Upper lobe of right lung (tissue), 1 donor: ENCODE measurements at regions not wholly inside any gene's neighbourhood (a gene's known extent, or its start where the extent isn't known, plus 50 kb on each side); places are given as distances from the start of the nearest gene placed in this dataset.

Experiments used
- ATAC-seq: fragments of 200-7000 bp; cut with Tn5 transposase; one replicate; pipeline ENCODE4 v1.9.1; 2020; ENCODE audit warnings: mild to moderate bottlenecking, moderate library complexity
- DNase-seq: peaks from one replicate; pipeline ENCODE4 v3.0.0-alpha.2; 2020
- H3K27ac ChIP-seq: fragments of 200-600 bp; one replicate; pipeline ENCODE4 v1.8.0; 2022
- H3K27me3 ChIP-seq: fragments of 200-600 bp; one replicate; pipeline ENCODE4 v1.8.0; 2022; ENCODE audit warnings: mild to moderate bottlenecking
- H3K36me3 ChIP-seq: fragments of 200-600 bp; one replicate; pipeline ENCODE4 v1.8.0; 2022
- H3K4me1 ChIP-seq: fragments of 200-600 bp; one replicate; pipeline ENCODE4 v1.8.0; 2022
- H3K4me3 ChIP-seq: fragments of 200-600 bp; one replicate; pipeline ENCODE4 v1.8.0; 2022; ENCODE audit warnings: mild to moderate bottlenecking
- H3K9me3 ChIP-seq: fragments of 200-600 bp; one replicate; pipeline ENCODE4 v1.8.0; 2022
- CTCF ChIP-seq: fragments of 200-600 bp; IDR thresholded peaks from one replicate; pipeline ENCODE4 v1.8.0; 2022; ENCODE audit warnings: antibody characterized with exemption
- intact Hi-C: fragments of 100-400 bp; cut with DNase I; formaldehyde crosslinking; loops from one replicate; pipeline ENCODE4 v1.11.0; 2022
- donor health status: DM: no; HTN: yes; CAD: no; lungs with severe emphysema.

- no peak overlapping the region for H3K27ac ChIP-seq
- H3K4me1 ChIP-seq = no peaks in the 10 kb centered on the region
- intact Hi-C loops = no loop called here
- no peak for TF ChIP-seq CTCF
- no peaks in the 10 kb centered on the region for H3K9me3 ChIP-seq
- H3K4me3 ChIP-seq = no peak overlapping the region
- no peaks in the 10 kb centered on the region for H3K27me3 ChIP-seq
- DNase-seq (no peak), ATAC-seq (peak; percentile 68)
- H3K36me3 ChIP-seq = no peaks in the 10 kb centered on the region
These were observed 185.2 kb upstream of the PITRM1 start for GRCh38 chr10:3357737-3358136.

GRCh38 chr10:3355536-3355935, 183.0 kb upstream of the PITRM1 start:
- no peak for TF ChIP-seq CTCF
- DNase-seq (no peak), ATAC-seq (no peak)
- Histone ChIP-seq H3K9me3 (no peaks in the 10 kb centered on the region), H3K4me1 (peaks cover 3% of the 10 kb centered on the region), H3K36me3 (no peaks in the 10 kb centered on the region), H3K27me3 (no peaks in the 10 kb centered on the region), H3K4me3 (no peak overlapping the region), H3K27ac (no peak overlapping the region)
- intact Hi-C loops = no loop called here

- Histone ChIP-seq H3K9me3 (no peaks in the 10 kb centered on the region), H3K27ac (no peak overlapping the region), H3K4me3 (no peak overlapping the region), H3K27me3 (no peaks in the 10 kb centered on the region), H3K36me3 (no peaks in the 10 kb centered on the region), H3K4me1 (peaks cover 4% of the 10 kb centered on the region)
- TF ChIP-seq CTCF = no peak
- intact Hi-C loops = no loop called here
- no peak for DNase-seq
- ATAC-seq = no peak
These were observed 181.8 kb upstream of the PITRM1 start for GRCh38 chr10:3354174-3354900.

GRCh38 chr10:3353235-3353634, 180.7 kb upstream of the PITRM1 start:
- Histone ChIP-seq H3K36me3 (no peaks in the 10 kb centered on the region), H3K27me3 (no peaks in the 10 kb centered on the region), H3K27ac (no peak overlapping the region), H3K4me1 (peaks cover 4% of the 10 kb centered on the region), H3K9me3 (no peaks in the 10 kb centered on the region), H3K4me3 (no peak overlapping the region)
- TF ChIP-seq CTCF = no peak
- no peak for ATAC-seq
- intact Hi-C loops = no loop called here
- DNase-seq = no peak

- H3K9me3 ChIP-seq = no peaks in the 10 kb centered on the region
- no peak for DNase-seq
- H3K4me3 ChIP-seq = no peak overlapping the region
- H3K27me3 ChIP-seq = no peaks in the 10 kb centered on the region
- H3K27ac ChIP-seq = no peak overlapping the region
- no peak for TF ChIP-seq CTCF
- peaks cover 4% of the 10 kb centered on the region for H3K4me1 ChIP-seq
- no peaks in the 10 kb centered on the region for H3K36me3 ChIP-seq
- no peak for ATAC-seq
- intact Hi-C loops = no loop called here
These were observed 178.2 kb upstream of the PITRM1 start for GRCh38 chr10:3350617-3351258.
